Activated naive CD8-positive, alpha-beta T cell treated with anti-CD3 and anti-CD28 coated beads, Interleukin-2, amount 10 ng/mL, durations not matched to agents 7 days and 5 days (primary cell): ENCODE measurements at regions not wholly inside any gene's neighbourhood (a gene's known extent, or its start where the extent isn't known, plus 50 kb on each side); places are given as distances from the start of the nearest gene placed in this dataset.

Experiments
- ATAC-seq: fragments of 150-1000 bp; cut with Tn5 transposase; one replicate; pipeline ENCODE4 v1.10.0; 2021; ENCODE audit warnings: low read depth, moderate library complexity
- POLR2A ChIA-PET: fragments of 350-600 bp; sonication (Branson Sonifier 250); formaldehyde crosslinking; loops from one replicate; lab custom pipeline; 2021; ENCODE audit warnings: antibody characterized with exemption; lab: Charles Lee
- DNase-seq: peaks from one replicate; pipeline ENCODE4 v3.0.0; 2021
- H3K27ac Mint-ChIP-seq: one replicate; pipeline ENCODE4 v1.8.0; 2022; ENCODE audit warnings: mild to moderate bottlenecking, mixed read lengths
- H3K27me3 Mint-ChIP-seq: one replicate; pipeline ENCODE4 v1.8.0; 2022; ENCODE audit warnings: mild to moderate bottlenecking, moderate library complexity, mixed read lengths
- H3K36me3 Mint-ChIP-seq: one replicate; pipeline ENCODE4 v1.8.0; 2021; ENCODE audit warnings: mild to moderate bottlenecking, mixed read lengths
- H3K4me1 Mint-ChIP-seq: one replicate; pipeline ENCODE4 v1.8.0; 2021; ENCODE audit warnings: mixed read lengths
- H3K4me3 Mint-ChIP-seq: one replicate; pipeline ENCODE4 v1.8.0; 2022; ENCODE audit warnings: mild to moderate bottlenecking, moderate library complexity, mixed read lengths
- H3K9me3 Mint-ChIP-seq: one replicate; pipeline ENCODE4 v1.8.0; 2021; ENCODE audit warnings: mixed read lengths

- Mint-ChIP-seq H3K27me3 (no peaks in the 10 kb centered on the region), H3K36me3 (no peaks in the 10 kb centered on the region), H3K27ac (no peak overlapping the region), H3K4me1 (no peaks in the 10 kb centered on the region), H3K9me3 (no peaks in the 10 kb centered on the region), H3K4me3 (no peak overlapping the region)
- no peak for ATAC-seq
- POLR2A ChIA-PET = no interaction called here
- DNase-seq = no peak
These were observed 367.9 kb upstream of the ADGRL4 start for GRCh38 chr1:79374397-79374796.

DNA sequence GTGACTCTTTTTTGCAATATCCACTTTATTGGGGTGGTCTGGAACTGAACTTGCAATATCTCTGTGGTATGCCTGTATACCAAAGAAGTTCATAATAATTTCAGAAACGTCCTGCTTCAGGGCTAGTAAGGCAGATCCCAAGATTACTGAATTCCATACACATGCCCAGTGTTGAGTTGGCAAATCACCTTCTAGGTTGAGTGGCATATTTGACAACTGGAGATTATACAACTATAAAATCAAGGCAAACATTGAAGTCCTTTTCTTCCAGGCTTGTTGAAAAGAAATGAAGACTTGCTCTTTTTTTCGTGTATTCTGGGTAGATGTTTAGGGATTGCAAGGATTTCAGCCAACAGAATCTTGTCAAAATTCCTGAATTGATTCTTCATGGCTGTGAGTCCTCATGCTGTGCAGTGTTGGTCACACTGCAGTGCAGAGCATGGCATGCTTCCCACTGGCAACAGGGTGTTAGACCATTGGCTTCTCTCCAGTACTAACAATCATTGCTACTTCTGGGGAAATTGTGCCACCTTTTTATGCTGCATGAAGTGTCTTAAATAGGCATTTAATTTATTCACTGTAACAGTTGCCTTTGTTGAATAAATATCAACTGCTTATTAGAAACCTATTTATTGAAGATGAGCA is 367.1 kb upstream of the ADGRL4 start:
- Mint-ChIP-seq H3K27ac (no peak overlapping the region), H3K4me3 (no peak overlapping the region), H3K27me3 (no peaks in the 10 kb centered on the region), H3K4me1 (no peaks in the 10 kb centered on the region), H3K36me3 (no peaks in the 10 kb centered on the region), H3K9me3 (peaks cover 1% of the 10 kb centered on the region)
- DNase-seq = no peak
- POLR2A ChIA-PET = no interaction called here
- ATAC-seq = no peak

DNA sequence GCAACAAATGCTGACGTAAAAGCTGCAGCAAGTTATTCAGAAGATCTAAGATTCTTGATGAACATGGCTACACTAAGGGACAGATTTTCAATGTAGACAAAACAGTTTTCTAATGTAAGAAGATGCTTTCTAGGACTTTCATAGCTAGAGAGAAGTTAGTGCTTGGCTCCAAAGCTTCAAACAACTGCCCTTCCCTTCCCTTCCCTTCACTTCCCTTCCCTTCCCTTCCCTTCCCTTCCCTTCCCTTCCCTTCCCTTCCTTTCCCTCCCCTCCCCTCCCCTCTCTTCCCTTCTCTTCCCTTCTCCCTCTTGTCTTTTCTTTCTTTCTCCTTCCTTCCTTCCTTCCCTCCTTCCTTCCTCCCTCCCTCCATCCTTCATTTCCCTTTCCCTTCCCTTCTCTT is 365.3 kb upstream of the ADGRL4 start:
- no peaks in the 10 kb centered on the region for H3K36me3 Mint-ChIP-seq
- no peaks in the 10 kb centered on the region for H3K4me1 Mint-ChIP-seq
- no peak for ATAC-seq
- POLR2A ChIA-PET = no interaction called here
- peaks cover 1% of the 10 kb centered on the region for H3K9me3 Mint-ChIP-seq
- no peak overlapping the region for H3K4me3 Mint-ChIP-seq
- no peak overlapping the region for H3K27ac Mint-ChIP-seq
- no peak for DNase-seq
- H3K27me3 Mint-ChIP-seq = no peaks in the 10 kb centered on the region

- no peaks in the 10 kb centered on the region for H3K27me3 Mint-ChIP-seq
- no peaks in the 10 kb centered on the region for H3K36me3 Mint-ChIP-seq
- DNase-seq (no peak), ATAC-seq (no peak)
- H3K9me3 Mint-ChIP-seq = peaks cover 1% of the 10 kb centered on the region
- no peak overlapping the region for H3K4me3 Mint-ChIP-seq
- POLR2A ChIA-PET = no interaction called here
- H3K27ac Mint-ChIP-seq = no peak overlapping the region
- H3K4me1 Mint-ChIP-seq = no peaks in the 10 kb centered on the region
These were observed 362.6 kb upstream of the ADGRL4 start for GRCh38 chr1:79369091-79369490.

GRCh38 chr1:79364896-79365295 is 358.4 kb upstream of the ADGRL4 start:
- Mint-ChIP-seq H3K4me3 (no peak overlapping the region), H3K27me3 (no peaks in the 10 kb centered on the region), H3K9me3 (peaks cover 1% of the 10 kb centered on the region), H3K4me1 (no peaks in the 10 kb centered on the region), H3K27ac (no peak overlapping the region), H3K36me3 (no peaks in the 10 kb centered on the region)
- ATAC-seq (no peak), DNase-seq (no peak)
- POLR2A ChIA-PET = no interaction called here

GRCh38 chr1:79363430-79363829 is 356.9 kb upstream of the ADGRL4 start:
- POLR2A ChIA-PET = no interaction called here
- no peaks in the 10 kb centered on the region for H3K9me3 Mint-ChIP-seq
- H3K4me3 Mint-ChIP-seq = no peak overlapping the region
- H3K27me3 Mint-ChIP-seq = no peaks in the 10 kb centered on the region
- DNase-seq (no peak), ATAC-seq (no peak)
- H3K36me3 Mint-ChIP-seq = no peaks in the 10 kb centered on the region
- no peak overlapping the region for H3K27ac Mint-ChIP-seq
- H3K4me1 Mint-ChIP-seq = no peaks in the 10 kb centered on the region

DNA sequence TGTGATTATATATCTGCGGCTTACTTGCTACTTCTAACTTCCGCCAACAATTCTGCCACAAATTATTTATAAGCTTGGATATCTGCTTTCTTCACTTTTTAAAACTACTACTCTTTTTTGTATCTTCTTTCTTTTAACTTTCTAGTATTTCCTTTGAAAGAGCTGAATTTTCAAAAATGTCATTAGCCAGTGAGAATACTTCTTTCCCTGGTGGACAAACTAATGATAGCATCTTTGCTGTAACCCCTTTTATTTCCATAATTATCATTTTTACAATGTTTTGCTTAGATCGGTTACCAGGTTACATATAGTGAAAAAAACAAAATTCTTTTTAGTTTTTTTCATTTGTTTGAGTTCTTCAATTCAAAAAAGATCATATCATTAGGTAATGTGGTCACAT is 355.9 kb upstream of the ADGRL4 start:
- no peaks in the 10 kb centered on the region for H3K27me3 Mint-ChIP-seq
- no peak for DNase-seq
- H3K4me1 Mint-ChIP-seq = no peaks in the 10 kb centered on the region

DNA sequence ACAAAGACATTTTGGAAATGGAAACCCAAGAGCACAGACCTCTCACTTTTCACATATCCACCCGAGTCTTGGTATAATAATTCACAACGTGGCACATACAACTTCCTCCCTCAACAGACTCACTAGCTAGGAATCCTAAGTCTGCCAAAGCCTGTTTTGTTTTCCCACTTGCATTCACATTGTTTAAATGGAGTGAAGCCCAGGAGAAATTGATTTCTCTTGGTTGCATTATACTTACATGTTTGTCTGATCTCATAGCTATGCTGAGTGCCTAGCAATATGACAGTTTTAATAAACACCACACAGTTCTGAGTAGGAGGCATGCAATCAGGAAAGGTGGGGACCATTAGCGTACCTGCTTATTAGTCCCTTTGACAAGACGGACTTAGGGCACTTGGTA is 348.6 kb upstream of the ADGRL4 start:
- H3K27me3 Mint-ChIP-seq = no peaks in the 10 kb centered on the region
- no peaks in the 10 kb centered on the region for H3K4me1 Mint-ChIP-seq
- ATAC-seq (no peak), DNase-seq (no peak)
- no peak overlapping the region for H3K4me3 Mint-ChIP-seq
- H3K36me3 Mint-ChIP-seq = no peaks in the 10 kb centered on the region
- no peak overlapping the region for H3K27ac Mint-ChIP-seq
- POLR2A ChIA-PET = interaction anchor here (0.5 kb wide), 1 partner anchor 1384 kb away, joined by 3 read pairs; no protein-coding TSS in a partner anchor
- no peaks in the 10 kb centered on the region for H3K9me3 Mint-ChIP-seq

More for the DNA sequence above, 355.9 kb upstream of the ADGRL4 start:
- Mint-ChIP-seq H3K4me3 (no peak overlapping the region), H3K36me3 (no peaks in the 10 kb centered on the region), H3K9me3 (no peaks in the 10 kb centered on the region), H3K27ac (no peak overlapping the region)
- ATAC-seq = no peak
- POLR2A ChIA-PET = no interaction called here

GRCh38 chr1:79353224-79353623 is 346.7 kb upstream of the ADGRL4 start:
- Mint-ChIP-seq H3K4me1 (no peaks in the 10 kb centered on the region), H3K27me3 (no peaks in the 10 kb centered on the region), H3K36me3 (no peaks in the 10 kb centered on the region), H3K9me3 (no peaks in the 10 kb centered on the region), H3K27ac (no peak overlapping the region), H3K4me3 (no peak overlapping the region)
- ATAC-seq (no peak), DNase-seq (no peak)
- POLR2A ChIA-PET = no interaction called here

- POLR2A ChIA-PET = no interaction called here
- H3K4me3 Mint-ChIP-seq = no peak overlapping the region
- no peaks in the 10 kb centered on the region for H3K36me3 Mint-ChIP-seq
- DNase-seq = no peak
- ATAC-seq = no peak
- no peaks in the 10 kb centered on the region for H3K27me3 Mint-ChIP-seq
- no peaks in the 10 kb centered on the region for H3K9me3 Mint-ChIP-seq
- H3K27ac Mint-ChIP-seq = no peak overlapping the region
- H3K4me1 Mint-ChIP-seq = no peaks in the 10 kb centered on the region
These were observed 320.3 kb upstream of the ADGRL4 start for GRCh38 chr1:79326875-79327274.

- Mint-ChIP-seq H3K27me3 (no peaks in the 10 kb centered on the region), H3K36me3 (no peaks in the 10 kb centered on the region)
These were observed 319.2 kb upstream of the ADGRL4 start for GRCh38 chr1:79325705-79326104.

GRCh38 chr1:79325126-79325525 is 318.6 kb upstream of the ADGRL4 start:
- ATAC-seq = no peak
- Mint-ChIP-seq H3K4me3 (no peak overlapping the region), H3K4me1 (no peaks in the 10 kb centered on the region), H3K27ac (no peak overlapping the region), H3K27me3 (no peaks in the 10 kb centered on the region), H3K9me3 (no peaks in the 10 kb centered on the region), H3K36me3 (no peaks in the 10 kb centered on the region)
- POLR2A ChIA-PET = no interaction called here
- no peak for DNase-seq

More at GRCh38 chr1:79325705-79326104, 319.2 kb upstream of the ADGRL4 start:
- POLR2A ChIA-PET = no interaction called here
- Mint-ChIP-seq H3K9me3 (no peaks in the 10 kb centered on the region), H3K4me3 (no peak overlapping the region), H3K27ac (no peak overlapping the region), H3K4me1 (no peaks in the 10 kb centered on the region)
- DNase-seq (no peak), ATAC-seq (no peak)

DNA sequence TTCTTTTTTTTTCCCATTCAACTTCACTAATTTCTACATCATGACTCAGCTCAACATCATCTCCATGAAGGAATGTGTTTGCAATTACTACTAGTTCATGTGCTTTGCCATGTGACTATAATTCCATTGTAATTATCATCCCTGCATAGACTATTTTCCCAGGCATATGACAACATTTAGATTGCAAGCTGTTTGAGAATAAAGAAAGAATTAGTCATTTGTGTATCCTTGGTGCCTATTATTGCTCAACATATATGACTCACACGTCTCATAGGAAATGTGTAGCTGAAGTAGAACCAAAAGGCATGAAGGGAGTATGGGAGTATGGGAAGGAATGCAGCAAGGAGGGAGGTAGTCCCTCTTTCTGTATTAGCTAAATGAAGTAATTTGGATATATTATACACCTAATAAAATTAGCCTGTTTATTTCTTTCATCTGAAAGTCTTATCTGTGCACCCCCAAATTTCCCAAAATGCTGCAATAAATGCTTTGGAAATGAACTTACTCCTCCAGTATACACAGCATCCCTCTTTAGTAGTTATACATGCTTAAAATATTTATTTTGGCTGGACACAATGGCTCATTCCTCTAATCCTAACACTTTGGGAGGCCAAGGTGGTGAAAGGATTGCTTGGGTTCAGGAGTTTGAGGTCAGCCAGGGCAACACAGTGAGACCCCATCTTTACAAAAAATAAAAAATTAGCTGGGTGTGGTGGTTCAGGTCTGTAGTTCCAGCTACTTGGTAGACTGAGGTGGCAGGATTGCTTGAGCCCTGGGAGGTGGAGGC is 316.9 kb upstream of the ADGRL4 start:
- Mint-ChIP-seq H3K27ac (no peak overlapping the region), H3K27me3 (no peaks in the 10 kb centered on the region), H3K4me1 (no peaks in the 10 kb centered on the region), H3K36me3 (no peaks in the 10 kb centered on the region), H3K4me3 (no peak overlapping the region), H3K9me3 (no peaks in the 10 kb centered on the region)
- DNase-seq (no peak), ATAC-seq (no peak)
- POLR2A ChIA-PET = no interaction called here

- Mint-ChIP-seq H3K27me3 (no peaks in the 10 kb centered on the region), H3K4me1 (no peaks in the 10 kb centered on the region), H3K9me3 (no peaks in the 10 kb centered on the region), H3K4me3 (no peak overlapping the region), H3K27ac (no peak overlapping the region), H3K36me3 (no peaks in the 10 kb centered on the region)
- POLR2A ChIA-PET = no interaction called here
- ATAC-seq (no peak), DNase-seq (no peak)
These were observed 316.0 kb upstream of the ADGRL4 start for GRCh38 chr1:79322511-79323027.
